ENCODE measurements at regions not wholly inside any gene's neighbourhood (a gene's known extent, or its start where the extent isn't known, plus 50 kb on each side); places are given as distances from the start of the nearest gene placed in this dataset.

DNA sequence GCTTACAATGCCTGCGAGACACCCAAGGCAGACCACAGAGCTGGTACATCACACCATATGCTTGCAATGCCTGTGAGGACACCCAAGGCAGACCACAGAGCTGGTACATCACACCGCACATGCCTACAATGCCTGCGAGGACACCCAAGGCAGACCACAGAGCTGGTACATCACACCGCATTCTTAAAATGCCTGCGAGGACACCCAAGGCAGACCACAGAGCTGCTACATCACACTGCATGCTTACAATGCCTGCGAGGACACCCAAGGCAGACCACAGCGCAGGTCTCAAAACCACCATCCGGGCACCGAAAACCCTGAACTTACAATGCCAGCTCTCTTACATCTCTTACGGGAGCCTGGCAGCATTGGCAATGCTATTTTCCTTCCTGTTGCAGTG, 799.6 kb downstream of the GALR1 start:
- TF ChIP-seq, protein P1, sequence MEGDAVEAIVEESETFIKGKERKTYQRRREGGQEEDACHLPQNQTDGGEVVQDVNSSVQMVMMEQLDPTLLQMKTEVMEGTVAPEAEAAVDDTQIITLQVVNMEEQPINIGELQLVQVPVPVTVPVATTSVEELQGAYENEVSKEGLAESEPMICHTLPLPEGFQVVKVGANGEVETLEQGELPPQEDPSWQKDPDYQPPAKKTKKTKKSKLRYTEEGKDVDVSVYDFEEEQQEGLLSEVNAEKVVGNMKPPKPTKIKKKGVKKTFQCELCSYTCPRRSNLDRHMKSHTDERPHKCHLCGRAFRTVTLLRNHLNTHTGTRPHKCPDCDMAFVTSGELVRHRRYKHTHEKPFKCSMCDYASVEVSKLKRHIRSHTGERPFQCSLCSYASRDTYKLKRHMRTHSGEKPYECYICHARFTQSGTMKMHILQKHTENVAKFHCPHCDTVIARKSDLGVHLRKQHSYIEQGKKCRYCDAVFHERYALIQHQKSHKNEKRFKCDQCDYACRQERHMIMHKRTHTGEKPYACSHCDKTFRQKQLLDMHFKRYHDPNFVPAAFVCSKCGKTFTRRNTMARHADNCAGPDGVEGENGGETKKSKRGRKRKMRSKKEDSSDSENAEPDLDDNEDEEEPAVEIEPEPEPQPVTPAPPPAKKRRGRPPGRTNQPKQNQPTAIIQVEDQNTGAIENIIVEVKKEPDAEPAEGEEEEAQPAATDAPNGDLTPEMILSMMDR (IDR thresholded peaks at IDR 0.05): no peak
- TF ChIP-seq POLR2AphosphoS5 (IDR thresholded peaks at IDR 0.05) (no peak), POLR2A (IDR thresholded peaks at IDR 0.05) (no peak), EP300 (IDR thresholded peaks at IDR 0.05) (no peak)
